ENCODE measurements at regions not wholly inside any gene's neighbourhood (a gene's known extent, or its start where the extent isn't known, plus 50 kb on each side); places are given as distances from the start of the nearest gene placed in this dataset.

- no peak for DNase-seq (ENCODE audit: low read depth)
Measured at GRCh38 chr18:78564518-78564917, 415.1 kb upstream of the SALL3 start.

GRCh38 chr18:78565240-78565639, 414.4 kb upstream of the SALL3 start:
- DNase-seq (ENCODE audit: low read depth), result no peak

GRCh38 chr18:78566065-78566464, 413.6 kb upstream of the SALL3 start:
- DNase-seq (ENCODE audit: low read depth), result no peak

- no peak for DNase-seq (ENCODE audit: low read depth)
Measured at GRCh38 chr18:78566720-78567119, 412.9 kb upstream of the SALL3 start.

GRCh38 chr18:78571063-78571785, 408.4 kb upstream of the SALL3 start:
- DNase-seq (ENCODE audit: low read depth), result no peak

GRCh38 chr18:78571831-78572347, 407.7 kb upstream of the SALL3 start:
- DNase-seq (ENCODE audit: low read depth), result no peak

GRCh38 chr18:78573773-78574172, 405.8 kb upstream of the SALL3 start:
- DNase-seq (ENCODE audit: low read depth), result no peak

GRCh38 chr18:78576967-78577366, 402.7 kb upstream of the SALL3 start:
- DNase-seq (ENCODE audit: low read depth), result no peak

- DNase-seq (ENCODE audit: low read depth), result no peak
Measured at GRCh38 chr18:78579449-78579848, 400.2 kb upstream of the SALL3 start.

- DNase-seq (ENCODE audit: low read depth), result no peak
Measured at GRCh38 chr18:78579854-78580577, 399.6 kb upstream of the SALL3 start.

- no peak for DNase-seq (ENCODE audit: low read depth)
Measured at GRCh38 chr18:78580835-78581339, 398.7 kb upstream of the SALL3 start.

GRCh38 chr18:78582181-78582709, 397.4 kb upstream of the SALL3 start:
- no peak for DNase-seq (ENCODE audit: low read depth)

- DNase-seq (ENCODE audit: low read depth), result no peak
Measured at GRCh38 chr18:78582898-78583738, 396.5 kb upstream of the SALL3 start.

GRCh38 chr18:78583739-78584458, 395.7 kb upstream of the SALL3 start:
- DNase-seq (ENCODE audit: low read depth), result no peak

- DNase-seq (ENCODE audit: low read depth), result no peak
Measured at GRCh38 chr18:78584459-78585022, 395.1 kb upstream of the SALL3 start.

- DNase-seq (ENCODE audit: low read depth), result no peak
Measured at GRCh38 chr18:78586586-78586985, 393.0 kb upstream of the SALL3 start.

- no peak for DNase-seq (ENCODE audit: low read depth)
Measured at GRCh38 chr18:78587096-78587495, 392.5 kb upstream of the SALL3 start.

GRCh38 chr18:78587626-78588600, 391.7 kb upstream of the SALL3 start:
- DNase-seq (ENCODE audit: low read depth), result no peak

GRCh38 chr18:78589916-78590437, 389.6 kb upstream of the SALL3 start:
- DNase-seq (ENCODE audit: low read depth), result no peak

All from renal cortical epithelial cell (primary cell).